Liver (tissue), 8 donors: ENCODE measurements at regions not wholly inside any gene's neighbourhood (a gene's known extent, or its start where the extent isn't known, plus 50 kb on each side); places are given as distances from the start of the nearest gene placed in this dataset.

ENCODE experiments used
- DNase-seq: peaks from one replicate; pipeline ENCODE4 v3.0.0-alpha.2; 2017; ENCODE audit warnings: low spot score
- H3K27ac ChIP-seq, 2 donors: one replicate each; pipeline ENCODE4 v1.7.0; 2013; ENCODE audit warnings: inconsistent platforms in 2 of 2, low read length in 2 of 2, control low read depth in 1 of 2, low read depth in 1 of 2, mild to moderate bottlenecking in 1 of 2
- H3K27me3 ChIP-seq, 4 donors: one replicate each; pipeline versions ENCODE4 v1.6.1 to v1.7.0; 2013; ENCODE audit warnings: low read length in 3 of 4, inconsistent platforms in 1 of 4, mild to moderate bottlenecking in 1 of 4, moderate library complexity in 1 of 4; ENCODE audit not compliant: control insufficient read depth in 4 of 4, insufficient read depth in 4 of 4
- H3K36me3 ChIP-seq, 4 donors: one replicate each; pipeline versions ENCODE4 v1.6.1 to v1.7.0; 2013; ENCODE audit warnings: low read length in 3 of 4, mild to moderate bottlenecking in 3 of 4, low read depth in 1 of 4, moderate library complexity in 1 of 4; ENCODE audit not compliant: control insufficient read depth in 4 of 4, insufficient read depth in 3 of 4
- H3K4me1 ChIP-seq, 4 donors: one replicate each; pipeline versions ENCODE4 v1.6.1 to v1.7.0; 2013; ENCODE audit warnings: low read length in 3 of 4, mild to moderate bottlenecking in 3 of 4, moderate library complexity in 1 of 4; ENCODE audit not compliant: control insufficient read depth in 4 of 4, insufficient read depth in 4 of 4
- H3K4me3 ChIP-seq, 3 donors: one replicate each; pipeline versions ENCODE4 v1.6.1 to v1.7.0; 2013; ENCODE audit warnings: low read length in 3 of 3, control low read depth in 1 of 3, low read depth in 1 of 3, mild to moderate bottlenecking in 1 of 3
- H3K9ac ChIP-seq, 2 donors: one replicate each; pipeline ENCODE4 v1.7.0; 2013; ENCODE audit warnings: low read length in 2 of 2, mild to moderate bottlenecking in 2 of 2, moderate library complexity in 2 of 2, control low read depth in 1 of 2, low read depth in 1 of 2
- H3K9me3 ChIP-seq, 4 donors: one replicate each; pipeline versions ENCODE4 v1.6.1 to v1.7.0; 2013; ENCODE audit warnings: low read length in 3 of 4; ENCODE audit not compliant: control insufficient read depth in 4 of 4
- ATF3 ChIP-seq: IDR thresholded peaks from 2 replicates; pipeline ENCODE4 v1.6.1; 2016; ENCODE audit warnings: antibody characterized with exemption
- CTCF ChIP-seq: fragments of 150-350 bp; IDR thresholded peaks from 2 replicates; pipeline ENCODE4 v1.5.1; 2017; ENCODE audit warnings: improper control_type of control experiment, low read depth, low read length; ENCODE audit not compliant: missing input control
- EGR1 ChIP-seq, 2 donors: IDR thresholded peaks; 2 replicates each; pipeline ENCODE4 v1.6.1; 2016 to 2018; ENCODE audit warnings: antibody characterized with exemption in 2 of 2, low read depth in 2 of 2
- FOXA1 ChIP-seq: IDR thresholded peaks from 2 replicates; pipeline ENCODE4 v1.6.1; 2016; ENCODE audit warnings: antibody characterized with exemption
- FOXA2 ChIP-seq: IDR thresholded peaks from 2 replicates; pipeline ENCODE4 v1.6.1; 2016; ENCODE audit warnings: antibody characterized with exemption
- GABPA ChIP-seq, 2 donors: IDR thresholded peaks in 1 of 2; conservative IDR thresholded peaks in 1 of 2; 2 replicates each; pipeline ENCODE4 v1.6.1; 2016; ENCODE audit warnings: antibody characterized with exemption in 2 of 2, mild to moderate bottlenecking in 1 of 2, moderate library complexity in 1 of 2
- HNF4A ChIP-seq, 2 donors: conservative IDR thresholded peaks; 2 replicates each; pipeline ENCODE4 v1.6.1; 2016; ENCODE audit warnings: antibody characterized with exemption in 2 of 2, mild to moderate bottlenecking in 2 of 2
- HNF4G ChIP-seq: IDR thresholded peaks from 2 replicates; pipeline ENCODE4 v1.6.1; 2016; ENCODE audit warnings: antibody characterized with exemption
- JUND ChIP-seq, 2 donors: IDR thresholded peaks; 2 replicates each; pipeline ENCODE4 v1.6.1; 2016; ENCODE audit warnings: antibody characterized with exemption in 2 of 2
- MAX ChIP-seq: IDR thresholded peaks from 2 replicates; pipeline ENCODE4 v1.6.1; 2016; ENCODE audit warnings: antibody characterized with exemption
- NR2F2 ChIP-seq: IDR thresholded peaks from 2 replicates; pipeline ENCODE4 v1.6.1; 2016; ENCODE audit warnings: antibody characterized with exemption
- RAD21 ChIP-seq, 2 donors: IDR thresholded peaks; 2 replicates each; pipeline ENCODE4 v1.6.1; 2016; ENCODE audit warnings: antibody characterized with exemption in 2 of 2, mild to moderate bottlenecking in 2 of 2
- REST ChIP-seq: IDR thresholded peaks from 2 replicates; pipeline ENCODE4 v1.6.1; 2016; ENCODE audit warnings: antibody characterized with exemption, mild to moderate bottlenecking
- RXRA ChIP-seq, 2 donors: IDR thresholded peaks; 2 replicates each; pipeline ENCODE4 v1.6.1; 2017 to 2018; ENCODE audit warnings: antibody characterized with exemption in 2 of 2, mild to moderate bottlenecking in 1 of 2
- SP1 ChIP-seq: IDR thresholded peaks from 2 replicates; pipeline ENCODE4 v1.6.1; 2018; ENCODE audit warnings: antibody characterized with exemption, mild to moderate bottlenecking
- TAF1 ChIP-seq: conservative IDR thresholded peaks from 2 replicates; pipeline ENCODE4 v1.6.1; 2016; ENCODE audit warnings: antibody characterized with exemption, mild to moderate bottlenecking
- YY1 ChIP-seq: IDR thresholded peaks from 2 replicates; pipeline ENCODE4 v1.6.1; 2016; ENCODE audit warnings: antibody characterized with exemption, mild to moderate bottlenecking
- ZBTB33 ChIP-seq: IDR thresholded peaks from 2 replicates; pipeline ENCODE4 v1.6.1; 2016; ENCODE audit warnings: antibody characterized with exemption
- WGBS: extraction: QIAGEN DNeasy Blood & Tissue Kit; methylation state at CpG from one replicate; pipeline ENCODE4 v1.1.7; 2013; 5-methylcytosine and 5-hydroxymethylcytosine counted together
- donor health status: healthy.
- donor health status: healthy.
- donor health status: healthy.
- donor health status: healthy.
- donor health status: healthy.

- H3K27me3 ChIP-seq: no peaks in the 10 kb centered on the region
- no peak overlapping the region for H3K27ac ChIP-seq
- 87% methylated on average over 1 of the region's 1 CpG for WGBS
- no peaks in the 10 kb centered on the region for H3K36me3 ChIP-seq
- no peak overlapping the region for H3K4me3 ChIP-seq
- H3K9me3 ChIP-seq: no peaks in the 10 kb centered on the region
- peaks cover 0 to 14% (median 2%) of the 10 kb centered on the region in 4 donors for H3K4me1 ChIP-seq
- DNase-seq: no peak
- H3K9ac ChIP-seq: no peak overlapping the region
- no peak for TF ChIP-seq HNF4A (conservative IDR thresholded peaks at IDR 0.05)
- no peak for TF ChIP-seq CTCF
- no peak for TF ChIP-seq SP1
- TF ChIP-seq MAX: no peak
- TF ChIP-seq GABPA (IDR thresholded peaks at IDR 0.05 in 1 of 2, conservative IDR thresholded peaks at IDR 0.05 in 1 of 2): no peak
- TF ChIP-seq ZBTB33: no peak
- TF ChIP-seq NR2F2: no peak
- TF ChIP-seq EGR1 (IDR thresholded peaks at IDR 0.05; ENCODE audit: low read depth in 2 of 2): no peak
- TF ChIP-seq TAF1: no peak
- TF ChIP-seq JUND (IDR thresholded peaks at IDR 0.05): no peak
- no peak for TF ChIP-seq FOXA2
- no peak for TF ChIP-seq FOXA1
- TF ChIP-seq YY1: no peak
- no peak for TF ChIP-seq ATF3
- TF ChIP-seq REST: no peak
- TF ChIP-seq RXRA (IDR thresholded peaks at IDR 0.05): no peak
- no peak for TF ChIP-seq HNF4G
Measured at GRCh38 chr2:154588838-154589237, 109.7 kb upstream of the KCNJ3 start.

- H3K9ac ChIP-seq: no peak overlapping the region
- H3K27ac ChIP-seq: no peak overlapping the region
- no peak overlapping the region for H3K4me3 ChIP-seq
- no peaks in the 10 kb centered on the region for H3K36me3 ChIP-seq
- DNase-seq: no peak
- H3K4me1 ChIP-seq: peaks cover 0 to 14% (median 2%) of the 10 kb centered on the region in 4 donors
- H3K9me3 ChIP-seq: no peaks in the 10 kb centered on the region
- H3K27me3 ChIP-seq: no peaks in the 10 kb centered on the region
- TF ChIP-seq EGR1 (IDR thresholded peaks at IDR 0.05; ENCODE audit: low read depth in 2 of 2) (no peak), RXRA (IDR thresholded peaks at IDR 0.05) (no peak), HNF4A (conservative IDR thresholded peaks at IDR 0.05) (no peak), RAD21 (IDR thresholded peaks at IDR 0.05) (no peak), FOXA1 (no peak), HNF4G (no peak), SP1 (no peak), GABPA (IDR thresholded peaks at IDR 0.05 in 1 of 2, conservative IDR thresholded peaks at IDR 0.05 in 1 of 2) (no peak), REST (no peak), ATF3 (no peak), NR2F2 (no peak), JUND (IDR thresholded peaks at IDR 0.05) (no peak), ZBTB33 (no peak), YY1 (no peak), TAF1 (no peak), FOXA2 (no peak)
Measured at GRCh38 chr2:154589514-154589913, 109.0 kb upstream of the KCNJ3 start.
